NCI-H82 treated with DMSO at 0.1 percent for 48 hours (cell line): ENCODE measurements at regions not wholly inside any gene's neighbourhood (a gene's known extent, or its start where the extent isn't known, plus 50 kb on each side); places are given as distances from the start of the nearest gene placed in this dataset.
"Not testable (repeated sequence)": the region's sequence is repeated elsewhere in the genome, so short reads cannot be mapped to it uniquely, and the experiment has no call there.

Experiments used
- DNase-seq: peaks from one replicate; lab custom pipeline; 2025; ENCODE audit not compliant: unreplicated experiment; lab: John Stamatoyannopoulos, UW

DNA sequence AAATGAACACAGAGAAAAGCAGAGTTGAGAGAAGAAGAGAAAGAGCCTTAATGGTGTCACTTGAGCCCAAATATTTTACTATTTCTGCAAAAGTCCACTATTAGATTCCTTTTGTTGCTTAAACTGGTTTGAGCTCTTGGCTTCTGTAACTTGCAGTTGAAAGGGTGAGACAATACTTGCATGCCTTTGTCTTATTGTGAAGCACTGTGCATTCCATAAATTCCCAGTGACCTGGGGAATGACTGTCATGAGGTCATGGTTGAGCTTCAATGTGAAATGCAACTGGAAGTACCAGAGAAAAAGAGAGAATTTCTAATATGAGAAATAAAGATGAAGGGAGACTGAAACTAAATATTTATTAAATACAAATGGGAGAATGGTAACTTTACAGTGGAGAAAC, 310.9 kb downstream of the TDRD3 start:
- no peak for DNase-seq

DNA sequence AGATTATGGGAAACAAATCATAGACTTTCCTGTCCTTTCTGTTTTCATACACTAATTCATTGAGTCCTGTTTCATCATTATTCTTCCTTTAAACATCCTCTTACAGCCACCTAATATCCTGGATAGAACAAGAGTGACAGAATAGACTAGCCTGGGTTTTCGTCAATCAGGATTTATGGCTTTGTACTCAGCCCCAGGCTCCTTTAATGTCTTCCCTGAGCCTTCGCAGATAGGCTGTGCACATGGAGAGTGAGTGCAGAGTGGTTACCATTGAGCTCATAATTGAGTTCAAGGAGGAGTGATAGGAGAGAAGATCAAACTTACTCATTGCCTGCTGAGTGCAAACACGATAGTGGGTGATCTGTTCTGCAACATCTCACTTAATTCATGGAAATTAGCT, 304.9 kb downstream of the TDRD3 start:
- no peak for DNase-seq

DNA sequence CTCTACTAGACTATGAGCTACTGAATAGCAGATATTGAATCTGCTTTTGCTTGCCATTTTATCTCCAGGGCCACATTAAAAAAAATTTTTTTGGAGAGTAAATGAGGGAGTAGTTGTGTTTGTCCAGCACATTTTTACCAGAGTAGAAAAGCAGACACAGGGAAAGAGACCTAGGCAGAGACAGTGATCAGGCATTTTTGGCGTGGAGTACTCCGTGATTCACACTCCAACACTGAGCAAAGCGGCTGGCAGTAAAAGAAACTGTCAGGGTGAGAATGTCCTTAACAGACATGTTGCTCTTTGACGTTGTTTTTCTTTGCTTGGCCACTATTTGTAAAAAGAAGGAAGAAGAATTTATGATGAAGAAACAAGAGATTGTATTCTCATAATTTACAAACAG, 304.0 kb downstream of the TDRD3 start:
- DNase-seq, result no peak

DNA sequence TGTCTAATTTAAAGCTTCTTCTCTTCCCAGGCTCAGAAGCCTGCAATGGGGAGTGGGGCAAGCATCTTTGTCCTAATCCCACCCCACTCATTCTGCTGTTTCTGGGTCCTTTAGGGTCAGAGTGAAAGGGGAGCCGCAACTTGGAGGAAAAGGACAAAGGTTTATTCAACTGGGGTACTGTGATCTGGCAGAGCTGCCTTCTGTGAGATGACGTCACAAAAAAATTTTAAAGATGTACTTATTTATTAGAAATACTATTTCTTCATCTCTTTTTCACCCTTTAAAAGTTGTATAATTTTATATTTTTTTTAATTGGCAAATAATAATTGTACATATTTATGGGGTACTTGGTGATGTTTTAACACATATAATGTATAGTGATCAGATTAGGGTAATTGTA, 302.6 kb downstream of the TDRD3 start:
- no peak for DNase-seq

DNA sequence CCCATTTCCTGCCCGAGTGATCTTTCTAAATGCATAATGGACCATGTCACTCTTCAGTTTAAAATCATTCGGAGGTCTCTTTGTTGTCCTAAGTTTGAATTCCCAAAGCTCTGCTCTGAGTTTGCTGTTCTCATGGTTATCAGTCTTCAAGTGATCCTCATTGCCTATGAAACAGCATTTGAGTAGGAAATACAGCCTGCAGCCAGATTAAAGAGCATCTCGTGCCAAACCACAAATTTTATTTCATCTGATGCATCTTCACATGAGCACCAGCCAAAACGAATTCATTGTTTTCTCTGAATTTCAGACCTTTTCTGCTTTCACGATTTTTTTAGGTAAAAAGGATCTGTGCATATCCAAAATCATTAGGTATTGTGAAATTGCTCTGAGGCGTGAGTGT, 299.6 kb downstream of the TDRD3 start:
- DNase-seq, result no peak

DNA sequence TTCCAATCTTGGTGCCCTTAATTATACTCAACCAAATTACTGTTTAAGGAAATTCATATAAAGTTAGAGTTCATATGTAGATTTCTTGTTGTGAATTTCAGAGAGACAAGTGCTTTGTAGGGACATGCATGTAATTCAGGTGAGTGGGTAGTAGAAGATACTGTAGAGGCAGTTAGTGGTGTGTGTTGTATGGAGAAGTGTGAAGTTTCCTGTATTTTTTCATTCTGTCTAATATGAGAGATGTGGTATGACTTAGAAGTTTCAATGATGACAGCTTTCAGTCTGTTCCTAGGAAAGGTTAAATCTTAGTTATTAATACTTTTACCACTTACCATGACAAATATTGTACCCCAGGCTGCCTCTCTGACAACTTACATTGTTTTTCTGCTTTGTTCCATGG, 294.2 kb downstream of the TDRD3 start:
- DNase-seq, result no peak

DNA sequence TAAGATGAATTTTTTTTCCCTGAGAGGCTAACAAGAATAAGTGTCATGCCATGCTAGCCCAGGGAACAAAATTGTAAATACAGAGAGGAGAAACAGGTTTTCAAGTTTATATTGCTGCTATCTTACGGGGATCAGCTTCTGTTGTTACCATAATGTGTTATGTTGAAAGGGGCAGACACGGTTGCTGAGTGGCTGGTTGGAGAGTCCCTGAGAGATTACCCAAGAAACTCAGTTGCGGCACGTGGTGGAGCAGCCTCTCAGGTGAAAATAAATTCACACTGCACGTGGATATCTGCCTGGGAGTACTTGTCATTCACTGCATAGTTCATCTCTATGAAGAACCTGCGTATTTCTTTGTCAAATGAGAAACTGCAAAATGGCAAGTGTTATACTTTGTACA, 293.6 kb downstream of the TDRD3 start:
- DNase-seq, result no peak

DNA sequence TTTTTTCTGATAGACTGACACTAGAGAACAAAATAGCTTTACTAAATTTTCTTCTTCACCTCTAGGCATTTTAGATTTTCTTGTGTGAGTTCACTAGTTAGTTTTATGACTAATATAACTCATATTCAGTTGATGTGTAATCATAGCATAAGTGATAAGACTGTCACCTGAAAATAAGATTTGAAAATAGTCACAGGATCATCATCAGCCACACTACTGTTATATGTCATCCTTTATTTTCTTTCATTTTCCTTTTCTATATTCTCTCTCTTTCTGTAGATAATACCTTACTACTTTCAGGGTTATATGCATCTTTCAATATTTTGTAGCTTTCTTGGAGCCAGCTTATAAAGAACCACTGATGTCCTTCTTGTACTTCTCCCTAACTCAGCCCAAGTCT, 292.6 kb downstream of the TDRD3 start:
- no peak for DNase-seq

DNA sequence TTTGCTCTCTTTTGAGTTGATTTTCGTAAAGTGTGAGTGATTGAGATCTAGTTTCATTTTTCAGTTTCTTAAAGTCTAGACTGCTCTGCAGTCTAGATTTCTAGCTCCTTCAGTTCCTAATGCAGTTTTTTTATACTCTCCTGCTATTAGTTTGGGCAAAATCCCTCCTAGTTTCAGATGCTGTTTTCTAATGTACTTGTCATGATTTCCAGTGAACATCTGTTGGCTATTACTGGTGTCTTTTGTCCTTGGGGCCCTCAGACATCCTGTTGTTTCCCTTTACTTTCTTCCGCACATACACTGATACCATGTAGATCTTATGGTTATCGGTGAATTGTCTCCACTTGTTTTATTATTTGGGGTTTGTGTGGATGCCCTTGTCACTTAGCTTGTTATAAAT, 292.1 kb downstream of the TDRD3 start:
- no peak for DNase-seq

DNA sequence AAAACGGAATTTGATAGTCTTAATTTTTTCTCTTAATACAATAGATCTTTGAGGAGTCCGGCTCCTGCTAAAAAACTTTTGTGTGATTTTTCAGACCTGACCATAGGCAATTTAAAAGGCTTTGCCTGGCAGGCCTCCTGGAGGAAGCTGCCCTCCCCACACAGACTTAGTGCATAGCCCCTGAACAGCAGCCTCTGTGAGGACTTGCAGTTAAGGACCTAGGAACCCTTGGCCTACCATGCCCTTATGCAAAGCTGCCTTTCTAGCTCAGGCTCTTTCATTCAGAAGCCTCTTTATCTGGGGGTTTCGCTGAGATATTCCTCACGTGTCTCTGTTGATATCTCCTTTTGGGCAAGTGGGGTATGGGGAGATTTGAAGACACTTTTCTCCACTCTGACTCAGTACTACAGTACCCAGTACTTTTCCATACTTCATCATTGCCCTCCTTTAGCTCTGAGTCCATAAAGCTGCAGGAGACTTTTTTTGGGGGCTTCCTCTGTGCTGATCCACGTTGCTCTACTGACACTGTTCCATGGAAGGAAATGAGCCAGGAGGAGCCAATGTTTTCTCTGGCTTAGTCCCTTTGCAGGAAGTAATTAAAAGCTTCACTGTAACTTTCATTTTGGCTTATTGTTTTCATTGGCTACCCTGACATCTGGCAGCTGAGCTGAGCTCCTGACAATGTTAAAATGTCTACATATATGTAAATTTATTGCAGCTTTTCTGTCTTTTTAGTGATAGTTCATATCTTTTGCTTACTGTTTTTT, 283.1 kb downstream of the TDRD3 start:
- DNase-seq, result no peak

DNA sequence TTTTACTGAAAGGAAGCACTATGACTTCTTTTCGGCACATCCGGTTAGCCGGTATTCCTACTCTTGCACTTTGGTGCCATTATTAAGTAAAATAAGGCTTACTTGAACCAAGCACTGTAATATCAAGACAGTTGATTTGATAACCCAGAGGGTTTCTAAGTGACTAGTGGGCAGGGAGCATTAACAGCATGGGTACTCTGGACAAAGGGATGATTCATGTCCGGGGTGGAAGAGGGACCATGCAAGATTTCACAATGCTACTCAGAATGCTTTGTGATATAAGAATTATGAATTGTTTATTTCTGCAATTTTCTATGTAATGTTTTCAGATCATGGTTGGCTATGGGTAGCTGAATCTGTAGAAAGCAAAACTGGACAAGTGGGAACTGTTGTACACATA, 282.1 kb downstream of the TDRD3 start:
- no peak for DNase-seq

DNA sequence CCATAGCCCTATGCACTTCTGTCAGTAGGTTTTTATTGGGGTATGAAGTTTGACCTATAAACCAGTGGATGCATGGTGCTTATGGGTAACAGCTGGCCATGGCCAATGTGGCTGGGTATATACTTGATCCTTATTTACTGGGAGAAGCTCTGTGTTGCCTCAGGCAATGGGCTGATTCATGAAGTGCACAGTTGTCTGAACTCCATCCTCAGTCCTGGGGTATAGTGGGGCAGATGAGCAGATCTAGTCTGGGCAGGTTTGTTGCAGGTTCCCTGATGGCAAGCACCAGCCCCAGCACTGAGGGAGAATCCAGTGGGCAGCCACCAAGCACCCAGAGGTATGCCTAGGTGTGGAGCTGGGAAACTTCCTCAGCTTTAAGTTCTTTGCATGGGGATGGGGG, 274.4 kb downstream of the TDRD3 start:
- no peak for DNase-seq

DNA sequence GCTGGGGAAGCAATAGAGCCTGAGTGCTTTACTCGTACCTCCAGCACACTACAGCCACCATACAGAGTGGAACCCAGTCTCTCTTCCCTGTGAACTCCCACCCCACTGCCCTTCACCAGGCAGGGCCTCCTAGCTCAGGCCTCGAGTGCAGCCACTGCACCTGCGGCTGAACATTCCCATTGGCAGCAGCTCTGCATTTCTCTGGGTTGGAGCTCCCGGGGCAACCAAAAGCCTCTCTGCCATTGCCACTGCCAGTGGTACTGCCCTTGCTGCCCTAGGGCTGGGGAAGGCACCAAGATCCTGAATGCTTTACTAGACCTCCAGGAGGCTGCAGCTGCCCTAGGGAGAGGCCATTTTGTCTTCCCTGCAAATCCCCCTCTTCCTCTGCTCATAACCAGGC, 266.8 kb downstream of the TDRD3 start:
- no peak for DNase-seq

DNA sequence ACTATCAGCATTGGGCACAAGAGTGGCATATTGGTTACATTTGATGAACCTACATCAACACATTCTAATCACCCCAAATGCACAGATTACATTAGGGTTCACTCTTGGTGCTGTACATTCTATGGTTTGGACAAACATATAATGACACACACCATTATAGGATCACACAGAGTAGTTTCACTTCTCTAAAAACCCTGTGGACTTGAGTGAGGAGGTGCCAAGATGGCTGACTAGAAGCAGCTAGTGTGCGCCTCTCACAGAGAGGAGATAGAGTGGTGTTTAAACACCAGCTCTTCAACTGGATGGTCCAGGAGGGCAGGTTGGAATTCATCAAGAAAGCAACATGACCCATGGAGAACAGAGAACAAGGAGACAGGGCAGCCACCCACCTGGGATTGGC, 265.6 kb downstream of the TDRD3 start:
- no peak for DNase-seq

DNA sequence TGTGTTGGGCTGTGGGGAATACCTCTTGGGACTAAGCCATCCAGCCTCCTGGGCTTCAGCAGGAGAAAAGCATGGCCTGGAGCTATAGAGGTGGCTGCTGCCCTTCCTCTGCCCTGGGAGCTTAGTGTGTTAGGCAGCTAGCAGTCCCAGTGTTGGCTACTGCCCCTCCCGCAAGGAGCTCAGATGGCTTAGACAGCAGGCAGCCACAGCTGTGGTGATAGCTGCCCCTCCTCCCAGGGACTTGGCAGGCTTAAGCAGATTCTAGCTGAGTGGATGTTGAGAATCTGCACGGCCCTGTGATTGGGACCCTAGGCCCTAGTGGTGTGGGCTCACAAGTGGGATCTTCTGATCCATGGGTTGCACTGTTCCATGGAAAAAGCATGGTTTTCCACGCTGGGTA, 264.5 kb downstream of the TDRD3 start:
- DNase-seq, result peak; percentile 79

DNA sequence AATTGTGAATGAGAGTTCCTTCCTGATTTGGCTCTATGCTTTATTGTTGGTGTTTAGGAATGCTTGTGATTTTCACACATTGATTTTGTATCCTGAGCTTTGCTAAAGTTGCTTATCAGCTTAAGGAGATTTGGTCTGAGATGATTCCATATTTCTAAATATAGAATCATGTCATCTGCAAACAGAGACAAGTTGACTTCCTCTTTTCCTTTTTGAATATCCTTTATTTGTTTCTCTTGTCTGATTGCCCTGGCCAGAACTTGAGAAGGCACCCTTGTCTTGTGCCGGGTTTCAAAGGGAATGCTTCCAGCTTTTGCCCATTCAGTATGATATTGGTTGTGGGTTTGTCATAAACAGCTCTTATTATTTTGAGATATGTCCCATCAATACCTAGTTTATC, 260.6 kb downstream of the TDRD3 start:
- DNase-seq, result not testable (repeated sequence)

DNA sequence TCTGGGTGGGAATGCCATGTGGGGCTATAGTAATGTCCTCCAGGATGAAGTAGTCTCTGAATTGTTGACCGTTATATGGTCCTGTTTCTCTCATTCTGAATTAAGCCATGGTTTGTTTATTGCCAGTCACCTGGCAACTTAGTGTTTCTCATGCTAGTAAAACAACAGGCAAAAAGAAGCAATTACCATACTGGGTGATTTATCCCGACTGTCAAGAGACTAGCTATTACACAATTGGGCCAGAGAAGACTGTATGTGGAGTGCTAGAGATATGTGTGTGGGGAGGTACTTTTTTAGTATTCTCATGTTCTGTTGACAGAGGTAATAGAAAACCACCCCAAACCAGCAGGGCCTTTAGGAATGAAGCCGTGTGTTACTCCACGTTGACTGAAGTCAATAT, 258.2 kb downstream of the TDRD3 start:
- DNase-seq, result no peak

DNA sequence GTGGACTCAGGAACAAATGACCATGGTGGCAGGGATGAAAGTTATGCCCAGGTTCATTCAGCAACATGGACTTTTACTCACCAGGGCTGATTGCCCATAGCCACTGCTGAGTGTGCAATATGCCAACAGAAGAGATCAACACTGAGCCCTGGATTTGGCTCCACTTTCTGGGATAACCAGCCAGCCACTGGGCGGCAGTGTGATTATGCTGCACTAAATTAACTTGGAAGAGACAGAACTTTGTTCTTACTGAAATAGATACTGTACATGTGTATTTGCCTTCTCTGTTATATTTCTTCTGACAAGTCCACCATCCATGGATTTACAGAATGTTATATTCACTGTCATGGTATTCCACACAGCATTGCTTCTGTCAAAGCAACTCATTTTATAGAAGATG, 257.4 kb downstream of the TDRD3 start:
- no peak for DNase-seq

DNA sequence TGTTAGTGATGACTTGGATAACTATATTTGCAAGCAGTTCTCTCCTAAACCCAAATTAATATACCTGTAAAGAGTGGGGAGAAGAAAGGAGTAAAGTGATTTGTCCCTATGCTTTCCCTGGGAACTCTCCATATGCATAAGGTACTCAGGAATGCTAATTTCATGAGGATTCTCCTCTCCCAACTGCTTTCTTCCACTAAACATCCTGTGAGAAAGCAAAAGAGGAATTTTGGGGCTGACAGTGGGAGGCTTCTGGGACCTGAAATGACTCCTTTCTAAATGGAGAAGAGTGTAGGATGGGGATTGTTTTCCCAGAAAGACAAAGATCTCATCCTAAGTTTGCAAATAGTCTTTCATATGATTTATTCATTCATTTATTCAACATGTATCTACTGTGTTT, 250.5 kb downstream of the TDRD3 start:
- no peak for DNase-seq

DNA sequence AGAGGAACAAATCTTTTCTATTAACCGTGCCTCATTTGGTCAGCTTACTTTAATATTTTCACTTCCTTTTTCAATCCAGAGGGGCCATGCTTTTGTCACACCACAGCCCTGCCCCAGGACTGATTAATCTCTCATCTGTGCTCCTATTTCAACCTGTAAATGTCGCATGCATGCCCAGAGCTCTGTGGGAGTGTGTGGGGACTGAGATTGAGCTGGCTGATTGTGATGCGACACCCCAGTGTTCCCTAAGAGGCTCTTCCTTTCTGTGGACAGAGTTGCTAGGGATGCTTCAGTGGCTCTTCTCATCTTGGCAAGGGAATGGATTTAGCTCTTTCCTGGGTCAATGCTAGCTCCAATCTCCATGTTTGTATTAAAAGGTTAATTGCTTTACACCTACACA, 249.6 kb downstream of the TDRD3 start:
- no peak for DNase-seq

DNA sequence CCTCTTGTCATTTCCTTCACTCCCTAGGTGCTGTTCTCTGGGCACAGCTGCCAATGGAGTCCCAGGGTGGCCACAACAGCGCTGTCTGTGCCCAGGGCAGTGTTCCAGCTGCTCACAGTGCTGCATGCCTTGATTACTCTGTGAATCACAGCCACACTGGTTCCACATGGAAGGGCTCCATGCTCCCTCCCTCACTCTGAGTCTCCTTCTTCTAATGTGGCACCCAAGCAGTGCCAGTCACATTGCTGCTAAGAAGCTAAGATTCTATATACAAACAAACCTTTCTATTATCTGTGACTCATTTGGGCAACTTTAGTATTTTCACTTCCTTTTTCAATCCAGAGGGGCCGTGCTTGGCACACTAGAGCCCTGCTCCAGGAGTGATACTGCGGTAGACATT, 248.7 kb downstream of the TDRD3 start:
- DNase-seq, result no peak

DNA sequence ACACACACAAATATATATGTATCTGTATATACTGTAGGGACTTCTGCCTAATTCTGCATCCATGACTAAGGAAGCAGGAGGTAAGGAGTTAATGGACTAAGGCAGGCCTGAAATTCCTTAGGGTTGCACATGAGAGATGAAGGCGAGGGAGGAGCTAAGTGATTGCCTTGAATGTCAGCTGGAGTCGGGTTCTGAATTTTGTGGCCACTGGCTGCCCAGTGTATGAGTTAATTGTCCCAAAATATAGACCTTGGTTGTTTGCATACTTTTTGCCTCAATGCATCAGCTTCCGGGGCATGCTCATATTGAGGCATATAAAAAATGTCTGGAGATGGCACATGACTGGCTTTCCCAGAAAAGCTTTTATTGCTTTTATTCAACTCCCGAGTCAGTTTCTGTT, 245.5 kb downstream of the TDRD3 start:
- DNase-seq, result no peak

DNA sequence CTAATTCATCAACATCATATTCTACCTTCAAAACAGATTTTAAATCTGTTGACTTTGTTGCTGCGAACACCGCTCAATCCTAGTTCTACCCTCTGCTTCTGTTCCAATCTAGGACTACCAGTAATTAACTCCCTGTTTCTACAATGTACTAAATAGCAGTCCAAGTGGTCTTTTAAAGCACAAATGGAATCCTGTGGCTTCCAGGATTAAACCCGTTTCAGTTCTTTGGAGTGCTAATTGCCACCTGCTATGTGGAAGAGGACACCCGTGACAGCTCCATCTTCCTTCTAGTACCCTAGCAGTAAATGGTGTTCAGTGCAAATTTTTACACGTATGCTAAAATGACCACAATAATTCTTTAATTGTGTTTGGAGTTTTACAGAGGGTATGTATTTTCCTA, 232.1 kb downstream of the TDRD3 start:
- DNase-seq, result no peak
